CD4-positive, alpha-beta T cell (primary cell): ENCODE measurements at regions not wholly inside any gene's neighbourhood (a gene's known extent, or its start where the extent isn't known, plus 50 kb on each side); places are given as distances from the start of the nearest gene placed in this dataset.
"Not testable (repeated sequence)": the region's sequence is repeated elsewhere in the genome, so short reads cannot be mapped to it uniquely, and the experiment has no call there.

ENCODE experiments used
- ATAC-seq: fragments of 200-7000 bp; cut with Tn5 transposase; one replicate; pipeline ENCODE4 v1.10.0; 2022; ENCODE audit warnings: mild to moderate bottlenecking; ENCODE audit not compliant: poor library complexity
- CTCF ChIA-PET: fragments of 350-600 bp; sonication (Branson Sonifier 250); formaldehyde crosslinking; loops from one replicate; lab custom pipeline; 2021; ENCODE audit warnings: antibody characterized with exemption, inconsistent platforms; lab: Charles Lee
- POLR2A ChIA-PET: fragments of 350-600 bp; sonication (Branson Sonifier 250); formaldehyde crosslinking; loops from one replicate; lab custom pipeline; 2021; ENCODE audit warnings: antibody characterized with exemption, inconsistent platforms; lab: Charles Lee
- DNase-seq, 14 experiments: peaks; one replicate each; pipeline ENCODE4 v3.0.0-alpha.2; 2013 to 2020; ENCODE audit warnings: mixed read lengths in 2 of 14
- H3K27ac ChIP-seq, 2 donors: one replicate each; pipeline versions ENCODE4 v1.5.1 to v1.7.0; 2013; ENCODE audit warnings: low read length in 2 of 2, low read depth in 1 of 2, mild to moderate bottlenecking in 1 of 2
- H3K27me3 ChIP-seq, 2 experiments: 1 replicate in 1 of 2; 2 replicates in 1 of 2; pipeline versions ENCODE4 v1.6.1 to v1.7.0; 2013; ENCODE audit warnings: low read length in 2 of 2, control low read depth in 1 of 2, mild to moderate bottlenecking in 1 of 2, moderate library complexity in 1 of 2; ENCODE audit not compliant: insufficient read depth in 2 of 2, control insufficient read depth in 1 of 2
- H3K36me3 ChIP-seq: one replicate; pipeline ENCODE4 v1.6.1; 2013; ENCODE audit warnings: low read length, control low read depth; ENCODE audit not compliant: insufficient read depth
- H3K4me1 ChIP-seq: one replicate; pipeline ENCODE4 v1.6.1; 2013; ENCODE audit warnings: low read length, control low read depth; ENCODE audit not compliant: insufficient read depth
- H3K4me3 ChIP-seq: one replicate; pipeline ENCODE4 v1.5.1; 2013; ENCODE audit warnings: mild to moderate bottlenecking, low read length, moderate library complexity
- H3K9me3 ChIP-seq, 2 experiments: 1 replicate in 1 of 2; 2 replicates in 1 of 2; pipeline versions ENCODE4 v1.6.1 to v1.7.0; 2013; ENCODE audit warnings: low read length in 2 of 2, mild to moderate bottlenecking in 2 of 2, control low read depth in 1 of 2, moderate library complexity in 1 of 2; ENCODE audit not compliant: control insufficient read depth in 1 of 2, insufficient read depth in 1 of 2
- H3K27ac Mint-ChIP-seq: one replicate; pipeline ENCODE4 v1.8.0; 2020; ENCODE audit warnings: mixed read lengths
- H3K27me3 Mint-ChIP-seq: one replicate; pipeline ENCODE4 v1.8.0; 2021; ENCODE audit warnings: mixed read lengths
- H3K36me3 Mint-ChIP-seq: one replicate; pipeline ENCODE4 v1.8.0; 2021; ENCODE audit warnings: low read depth, mixed read lengths
- H3K4me1 Mint-ChIP-seq: one replicate; pipeline ENCODE4 v1.8.0; 2021; ENCODE audit warnings: low read depth, mixed read lengths
- H3K4me3 Mint-ChIP-seq: one replicate; pipeline ENCODE4 v1.8.0; 2020; ENCODE audit warnings: mild to moderate bottlenecking, mixed read lengths
- H3K9me3 Mint-ChIP-seq: one replicate; pipeline ENCODE4 v1.8.0; 2020; ENCODE audit warnings: mixed read lengths
- CTCF ChIP-seq: fragments of 200-600 bp; IDR thresholded peaks from one replicate; pipeline ENCODE4 v1.8.0; 2022; ENCODE audit warnings: antibody characterized with exemption, mild to moderate bottlenecking
- intact Hi-C, 2 experiments: fragments of 100-400 bp; cut with DNase I in 1 of 2; cut with micrococcal nuclease in 1 of 2; formaldehyde crosslinking; loops; one replicate each; pipeline versions ENCODE4 v1.15.1 to v1.9.0; 2023 to 2025; cut with DNase I, micrococcal nuclease

GRCh38 chr5:142242272-142242671 is 82.5 kb downstream of the SPRY4 start:
- Mint-ChIP-seq H3K4me1 (no peaks in the 10 kb centered on the region), H3K36me3 (no peaks in the 10 kb centered on the region), H3K27me3 (no peaks in the 10 kb centered on the region), H3K4me3 (no peak overlapping the region), H3K9me3 (no peaks in the 10 kb centered on the region), H3K27ac (no peak overlapping the region)
- intact Hi-C loops: loop anchor here in 1 of 2 experiments (5.0 kb wide), 1 partner anchor 50 kb away; no protein-coding TSS in a partner anchor
- Histone ChIP-seq H3K36me3 (no peaks in the 10 kb centered on the region), H3K27me3 (peaks cover 0 to 3% of the 10 kb centered on the region in 2 experiments), H3K4me3 (no peak overlapping the region), H3K4me1 (no peaks in the 10 kb centered on the region), H3K27ac (no peak overlapping the region), H3K9me3 (no peaks in the 10 kb centered on the region)
- TF ChIP-seq CTCF: no peak
- CTCF ChIA-PET: no interaction called here
- POLR2A ChIA-PET: no interaction called here
- no peak for DNase-seq
- no peak for ATAC-seq

DNA sequence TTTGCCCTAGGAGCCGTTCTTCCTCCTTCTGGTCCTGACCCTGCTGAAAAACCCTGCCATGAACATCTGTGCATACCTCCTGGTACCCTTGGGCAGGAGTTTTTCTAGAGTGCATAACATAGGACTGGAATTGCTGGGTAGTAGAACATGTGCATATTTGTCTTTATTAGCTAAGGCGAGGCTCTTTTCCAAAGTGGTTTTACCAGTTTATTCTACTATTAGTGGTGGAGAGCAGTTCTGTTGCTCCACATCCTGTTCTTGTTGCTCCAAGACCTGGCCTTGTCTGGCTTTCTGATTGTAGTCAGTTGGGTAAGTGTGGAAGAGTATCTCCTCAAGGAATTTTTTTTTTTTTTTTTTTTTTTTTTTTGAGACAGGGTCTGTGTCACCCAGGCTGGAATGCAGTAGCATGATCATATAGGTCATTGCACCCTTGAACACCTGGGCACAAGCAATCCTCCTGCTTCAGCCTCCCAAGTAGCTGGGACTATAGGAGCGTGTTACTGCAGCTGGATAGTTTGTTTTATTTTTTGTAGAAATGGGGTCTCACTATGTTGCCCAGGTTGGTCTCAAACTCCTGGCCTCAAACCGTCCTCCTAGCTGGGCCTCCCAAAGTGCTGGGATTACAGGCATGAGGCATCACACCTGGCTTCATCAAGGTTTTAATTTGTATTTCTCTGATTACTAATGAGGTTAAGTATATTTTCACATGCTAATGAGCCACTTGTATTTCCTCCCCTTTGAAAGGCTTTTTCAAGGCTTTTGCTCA is 85.2 kb downstream of the SPRY4 start:
- H3K36me3 Mint-ChIP-seq: no peaks in the 10 kb centered on the region
- ChIA-PET POLR2A (no interaction called here), CTCF (interaction anchor here (0.7 kb wide), 1 partner anchor 23 kb away, joined by 3 read pairs; no protein-coding TSS in a partner anchor)
- H3K27ac Mint-ChIP-seq: no peak overlapping the region
- TF ChIP-seq CTCF: no peak
- no peaks in the 10 kb centered on the region for H3K36me3 ChIP-seq
- H3K9me3 Mint-ChIP-seq: no peaks in the 10 kb centered on the region
- H3K4me3 Mint-ChIP-seq: no peak overlapping the region
- H3K4me3 ChIP-seq: no peak overlapping the region
- peaks cover 6% of the 10 kb centered on the region for H3K4me1 Mint-ChIP-seq
- H3K27me3 Mint-ChIP-seq: no peaks in the 10 kb centered on the region
- DNase-seq (no peak), ATAC-seq (no peak)
- peaks cover 0 to 3% of the 10 kb centered on the region in 2 experiments for H3K9me3 ChIP-seq
- intact Hi-C loops: loop anchor here in 1 of 2 experiments (5.0 kb wide), 1 partner anchor 47 kb away; no protein-coding TSS in a partner anchor
- no peaks in the 10 kb centered on the region for H3K4me1 ChIP-seq
- H3K27ac ChIP-seq: no peak overlapping the region
- peaks cover 0 to 3% of the 10 kb centered on the region in 2 experiments for H3K27me3 ChIP-seq

- Histone ChIP-seq H3K4me3 (no peak overlapping the region), H3K9me3 (peaks cover 0 to 3% of the 10 kb centered on the region in 2 experiments), H3K27me3 (peaks cover 0 to 5% of the 10 kb centered on the region in 2 experiments), H3K4me1 (no peaks in the 10 kb centered on the region), H3K36me3 (no peaks in the 10 kb centered on the region), H3K27ac (no peak overlapping the region)
- Mint-ChIP-seq H3K4me1 (peaks cover 6% of the 10 kb centered on the region), H3K4me3 (no peak overlapping the region), H3K27ac (no peak overlapping the region), H3K27me3 (peaks cover 7% of the 10 kb centered on the region), H3K36me3 (no peaks in the 10 kb centered on the region), H3K9me3 (no peaks in the 10 kb centered on the region)
- CTCF ChIA-PET: no interaction called here
- no peak for ATAC-seq
- no peak for DNase-seq
- POLR2A ChIA-PET: no interaction called here
- intact Hi-C loops: no loop called here
- TF ChIP-seq CTCF: no peak
Observed at GRCh38 chr5:142237707-142238106, 87.1 kb downstream of the SPRY4 start.

DNA sequence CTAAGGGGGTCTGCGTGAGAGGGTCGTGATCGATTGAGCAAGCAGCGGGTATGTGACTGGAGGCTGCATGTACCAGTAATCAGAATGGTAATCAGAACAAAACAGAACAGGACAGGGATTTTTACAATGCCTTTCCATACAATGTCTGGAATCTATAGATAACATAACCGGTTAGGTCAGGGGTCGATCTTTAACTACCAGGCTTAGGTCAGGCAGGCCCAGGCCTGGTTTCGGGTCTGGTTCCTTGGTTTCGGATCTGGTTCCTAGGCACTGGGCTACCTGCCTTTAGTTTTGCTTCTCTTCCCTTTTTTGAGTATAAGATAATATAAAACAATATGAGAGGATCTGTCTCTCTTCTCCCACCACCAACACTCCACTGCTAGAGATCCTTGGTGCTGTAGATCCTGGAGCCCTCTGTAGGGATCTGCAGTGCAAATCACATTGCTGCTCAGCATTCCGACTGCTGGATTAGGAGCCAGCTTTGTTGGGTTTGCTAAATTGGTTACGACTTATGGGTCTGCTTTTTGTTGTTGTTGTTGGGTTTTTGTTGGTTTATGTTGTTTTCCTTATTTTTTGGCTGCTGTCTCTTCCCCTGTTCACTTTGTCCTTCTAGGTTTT is 88.0 kb downstream of the SPRY4 start:
- H3K4me1 ChIP-seq, H3K4me3 Mint-ChIP-seq, POLR2A ChIA-PET, H3K27me3 Mint-ChIP-seq, H3K9me3 Mint-ChIP-seq, H3K9me3 ChIP-seq, H3K36me3 Mint-ChIP-seq, DNase-seq, intact Hi-C loops, H3K36me3 ChIP-seq, H3K27ac ChIP-seq, H3K4me1 Mint-ChIP-seq, H3K27ac Mint-ChIP-seq, CTCF ChIA-PET, ATAC-seq, H3K27me3 ChIP-seq, H3K4me3 ChIP-seq: not testable (repeated sequence)
